GM12878 (cell line): ENCODE measurements at regions not wholly inside any gene's neighbourhood (a gene's known extent, or its start where the extent isn't known, plus 50 kb on each side); places are given as distances from the start of the nearest gene placed in this dataset.

ENCODE experiments used
- ATF2 ChIP-seq: IDR thresholded peaks from 2 replicates; pipeline ENCODE4 v1.6.1; 2012; ENCODE audit warnings: low read length, inconsistent platforms
- ATF3 ChIP-seq: IDR thresholded peaks from 2 replicates; pipeline ENCODE4 v1.6.1; 2011; ENCODE audit warnings: low read depth, mild to moderate bottlenecking, low read length, moderate library complexity, borderline replicate concordance; ENCODE audit errors: extremely low read depth
- CHD4 ChIP-seq: fragments of 200-600 bp; sonication (generic); IDR thresholded peaks from 2 replicates; pipeline ENCODE4 v1.6.1; 2016; ENCODE audit warnings: mild to moderate bottlenecking
- CREB1 ChIP-seq: IDR thresholded peaks from 2 replicates; pipeline ENCODE4 v1.6.1; 2012; ENCODE audit warnings: low read depth, mild to moderate bottlenecking, inconsistent platforms
- EED ChIP-seq: sonication (generic); IDR thresholded peaks from 2 replicates; pipeline ENCODE4 v1.6.1; 2016; ENCODE audit warnings: antibody characterized with exemption, low read depth
- FOXM1 ChIP-seq: IDR thresholded peaks from 2 replicates; pipeline ENCODE4 v1.6.1; 2012; ENCODE audit warnings: low read depth, mild to moderate bottlenecking, inconsistent platforms, low read length, moderate library complexity
- HCFC1 ChIP-seq: fragments of 150-350 bp; IDR thresholded peaks from 2 replicates; pipeline ENCODE4 v1.6.1; 2014; ENCODE audit warnings: low read length
- HDAC6 ChIP-seq: fragments of 200-600 bp; sonication (generic); IDR thresholded peaks from one replicate; pipeline ENCODE4 v1.8.0; 2017; ENCODE audit warnings: antibody characterized with exemption; ENCODE audit not compliant: unreplicated experiment
- LARP7 ChIP-seq: fragments of 450-650 bp; IDR thresholded peaks from 2 replicates; pipeline ENCODE4 v1.6.1; 2017; ENCODE audit warnings: mild to moderate bottlenecking
- MEF2A ChIP-seq: IDR thresholded peaks from 2 replicates; pipeline ENCODE4 v1.6.1; 2011; ENCODE audit warnings: low read depth, mild to moderate bottlenecking, low read length, moderate library complexity; ENCODE audit not compliant: insufficient read depth
- MYB ChIP-seq: fragments of 150-350 bp; IDR thresholded peaks from 2 replicates; pipeline ENCODE4 v1.6.1; 2014; ENCODE audit warnings: mild to moderate bottlenecking, low read depth, low read length, borderline replicate concordance
- MYC ChIP-seq: IDR thresholded peaks from 2 replicates; pipeline ENCODE4 v1.6.1; 2011; ENCODE audit warnings: mild to moderate bottlenecking, low read length, moderate library complexity, inconsistent platforms; ENCODE audit not compliant: insufficient read depth, insufficient replicate concordance, insufficient read length, severe bottlenecking
- POU2F2 ChIP-seq: IDR thresholded peaks from 3 replicates; pipeline ENCODE4 v1.6.1; 2011; ENCODE audit warnings: low read depth, mild to moderate bottlenecking, low read length, borderline replicate concordance
- SREBF2 ChIP-seq: IDR thresholded peaks from 2 replicates; pipeline ENCODE4 v1.6.1; 2012; ENCODE audit warnings: mild to moderate bottlenecking, low read length
- TARDBP ChIP-seq: IDR thresholded peaks from 2 replicates; pipeline ENCODE4 v1.6.1; 2016; ENCODE audit warnings: borderline replicate concordance
- USF1 ChIP-seq: IDR thresholded peaks from 2 replicates; pipeline ENCODE4 v1.6.1; 2011; ENCODE audit warnings: borderline replicate concordance, low read depth, mild to moderate bottlenecking, moderate library complexity, mixed read lengths, low read length; ENCODE audit not compliant: insufficient read depth; ENCODE audit errors: extremely low read length
- USF2 ChIP-seq: IDR thresholded peaks from 2 replicates; pipeline ENCODE4 v1.6.1; 2011; ENCODE audit warnings: low read depth, low read length, improper control_type of control experiment, borderline replicate concordance
- TF ChIP-seq, protein P1 (sequence below), 3 experiments: IDR thresholded peaks in 2 of 3; conservative IDR thresholded peaks in 1 of 3; 2 replicates each; pipeline ENCODE4 v1.5.1; 2011; ENCODE audit warnings: low read depth in 3 of 3, low read length in 3 of 3, mild to moderate bottlenecking in 3 of 3, control low read depth in 2 of 3, moderate library complexity in 2 of 3, inconsistent platforms in 1 of 3, mixed read lengths in 1 of 3; ENCODE audit not compliant: control insufficient read depth in 2 of 3, insufficient read depth in 1 of 3; ENCODE audit errors: extremely low read depth in 1 of 3
- TF ChIP-seq, protein P2 (sequence below): fragments of 450-650 bp; IDR thresholded peaks from 2 replicates; pipeline ENCODE4 v1.6.1; 2016; ENCODE audit warnings: mild to moderate bottlenecking, moderate library complexity, borderline replicate concordance

GRCh38 chr17:77433385-77434135 is 292.8 kb downstream of the SEC14L1 start (continued):
- TF ChIP-seq USF1 = no peak
- no peak for TF ChIP-seq HDAC6
- TF ChIP-seq CHD4 = no peak
- TF ChIP-seq LARP7 = no peak
- TF ChIP-seq POU2F2 = 0 out of 3 replicates have a peak, but pooled peaks have one; percentile 15
- TF ChIP-seq, protein P1, sequence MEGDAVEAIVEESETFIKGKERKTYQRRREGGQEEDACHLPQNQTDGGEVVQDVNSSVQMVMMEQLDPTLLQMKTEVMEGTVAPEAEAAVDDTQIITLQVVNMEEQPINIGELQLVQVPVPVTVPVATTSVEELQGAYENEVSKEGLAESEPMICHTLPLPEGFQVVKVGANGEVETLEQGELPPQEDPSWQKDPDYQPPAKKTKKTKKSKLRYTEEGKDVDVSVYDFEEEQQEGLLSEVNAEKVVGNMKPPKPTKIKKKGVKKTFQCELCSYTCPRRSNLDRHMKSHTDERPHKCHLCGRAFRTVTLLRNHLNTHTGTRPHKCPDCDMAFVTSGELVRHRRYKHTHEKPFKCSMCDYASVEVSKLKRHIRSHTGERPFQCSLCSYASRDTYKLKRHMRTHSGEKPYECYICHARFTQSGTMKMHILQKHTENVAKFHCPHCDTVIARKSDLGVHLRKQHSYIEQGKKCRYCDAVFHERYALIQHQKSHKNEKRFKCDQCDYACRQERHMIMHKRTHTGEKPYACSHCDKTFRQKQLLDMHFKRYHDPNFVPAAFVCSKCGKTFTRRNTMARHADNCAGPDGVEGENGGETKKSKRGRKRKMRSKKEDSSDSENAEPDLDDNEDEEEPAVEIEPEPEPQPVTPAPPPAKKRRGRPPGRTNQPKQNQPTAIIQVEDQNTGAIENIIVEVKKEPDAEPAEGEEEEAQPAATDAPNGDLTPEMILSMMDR (IDR thresholded peaks at IDR 0.05 in 2 of 3, conservative IDR thresholded peaks at IDR 0.05 in 1 of 3; ENCODE audit: control insufficient read depth in 2 of 3, extremely low read depth in 1 of 3, insufficient read depth in 1 of 3, low read depth in 3 of 3, low read length in 3 of 3) = no peak
- TF ChIP-seq MYB = 0 out of 2 replicates have a peak, but pooled peaks have one; percentile 48
- no peak for TF ChIP-seq ATF3
- TF ChIP-seq TARDBP = peak; percentile 53; the same call in 1 of the 2 replicates
- no peak for TF ChIP-seq MYC
- TF ChIP-seq, protein P2, sequence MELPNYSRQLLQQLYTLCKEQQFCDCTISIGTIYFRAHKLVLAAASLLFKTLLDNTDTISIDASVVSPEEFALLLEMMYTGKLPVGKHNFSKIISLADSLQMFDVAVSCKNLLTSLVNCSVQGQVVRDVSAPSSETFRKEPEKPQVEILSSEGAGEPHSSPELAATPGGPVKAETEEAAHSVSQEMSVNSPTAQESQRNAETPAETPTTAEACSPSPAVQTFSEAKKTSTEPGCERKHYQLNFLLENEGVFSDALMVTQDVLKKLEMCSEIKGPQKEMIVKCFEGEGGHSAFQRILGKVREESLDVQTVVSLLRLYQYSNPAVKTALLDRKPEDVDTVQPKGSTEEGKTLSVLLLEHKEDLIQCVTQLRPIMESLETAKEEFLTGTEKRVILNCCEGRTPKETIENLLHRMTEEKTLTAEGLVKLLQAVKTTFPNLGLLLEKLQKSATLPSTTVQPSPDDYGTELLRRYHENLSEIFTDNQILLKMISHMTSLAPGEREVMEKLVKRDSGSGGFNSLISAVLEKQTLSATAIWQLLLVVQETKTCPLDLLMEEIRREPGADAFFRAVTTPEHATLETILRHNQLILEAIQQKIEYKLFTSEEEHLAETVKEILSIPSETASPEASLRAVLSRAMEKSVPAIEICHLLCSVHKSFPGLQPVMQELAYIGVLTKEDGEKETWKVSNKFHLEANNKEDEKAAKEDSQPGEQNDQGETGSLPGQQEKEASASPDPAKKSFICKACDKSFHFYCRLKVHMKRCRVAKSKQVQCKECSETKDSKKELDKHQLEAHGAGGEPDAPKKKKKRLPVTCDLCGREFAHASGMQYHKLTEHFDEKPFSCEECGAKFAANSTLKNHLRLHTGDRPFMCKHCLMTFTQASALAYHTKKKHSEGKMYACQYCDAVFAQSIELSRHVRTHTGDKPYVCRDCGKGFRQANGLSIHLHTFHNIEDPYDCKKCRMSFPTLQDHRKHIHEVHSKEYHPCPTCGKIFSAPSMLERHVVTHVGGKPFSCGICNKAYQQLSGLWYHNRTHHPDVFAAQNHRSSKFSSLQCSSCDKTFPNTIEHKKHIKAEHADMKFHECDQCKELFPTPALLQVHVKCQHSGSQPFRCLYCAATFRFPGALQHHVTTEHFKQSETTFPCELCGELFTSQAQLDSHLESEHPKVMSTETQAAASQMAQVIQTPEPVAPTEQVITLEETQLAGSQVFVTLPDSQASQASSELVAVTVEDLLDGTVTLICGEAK = no peak
- no peak for TF ChIP-seq ATF2
- no peak for TF ChIP-seq HCFC1
- no peak for TF ChIP-seq FOXM1
- TF ChIP-seq USF2 = no peak
- TF ChIP-seq EED = 0 out of 2 replicates have a peak, but pooled peaks have one; percentile 28
- TF ChIP-seq CREB1 = peak; percentile 24; the same call in 1 of the 2 replicates
- no peak for TF ChIP-seq MEF2A
- TF ChIP-seq SREBF2 = no peak
